Peyer's patch (tissue), 4 donors: ENCODE measurements at regions not wholly inside any gene's neighbourhood (a gene's known extent, or its start where the extent isn't known, plus 50 kb on each side); places are given as distances from the start of the nearest gene placed in this dataset.

Experiments used
- CTCF ChIP-seq, 6 experiments: fragments of 450-650 bp in 4 of 6; fragments of 200-600 bp in 2 of 6; sonication (generic) in 1 of 6; IDR thresholded peaks; one replicate each; pipeline ENCODE4 v1.5.1; 2017 to 2019; ENCODE audit warnings: antibody characterized with exemption in 6 of 6, mild to moderate bottlenecking in 3 of 6, moderate library complexity in 1 of 6
- POLR2A ChIP-seq, 2 donors: fragments of 450-650 bp; IDR thresholded peaks; one replicate each; pipeline ENCODE4 v1.5.1; 2017; ENCODE audit warnings: antibody characterized with exemption in 2 of 2, mild to moderate bottlenecking in 2 of 2, moderate library complexity in 2 of 2

GRCh38 chr4:122050841-122051240 is 99.0 kb upstream of the TRPC3 start:
- TF ChIP-seq CTCF (IDR thresholded peaks at IDR 0.05) (no peak), POLR2A (IDR thresholded peaks at IDR 0.05) (no peak)
